ENCODE measurements at regions not wholly inside any gene's neighbourhood (a gene's known extent, or its start where the extent isn't known, plus 50 kb on each side); places are given as distances from the start of the nearest gene placed in this dataset.
"Not testable (repeated sequence)": the region's sequence is repeated elsewhere in the genome, so short reads cannot be mapped to it uniquely, and the experiment has no call there.

DNA sequence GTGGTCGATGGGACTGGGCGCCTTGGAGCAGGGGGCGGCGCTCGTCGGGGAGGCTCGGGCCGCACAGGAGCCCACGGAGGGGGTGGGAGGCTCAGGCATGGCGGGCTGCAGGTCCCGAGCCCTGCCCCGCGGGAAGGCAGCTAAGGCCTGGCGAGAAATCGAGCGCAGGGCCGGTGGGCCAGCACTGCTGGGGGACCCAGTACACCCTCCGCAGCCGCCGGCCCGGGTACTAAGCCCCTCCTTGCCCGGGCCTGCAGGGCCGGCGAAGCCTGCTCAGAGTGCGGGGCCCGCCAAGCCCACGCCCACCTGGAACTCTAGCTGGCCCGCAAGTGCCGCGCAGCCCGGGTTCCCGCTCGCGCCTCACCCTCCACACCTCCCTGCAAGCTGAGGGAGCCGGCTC lies 129.2 kb downstream of the BUB3 start:
- not testable (repeated sequence) for TF ChIP-seq CTCF, POLR2A, POLR2AphosphoS5 (IDR thresholded peaks at IDR 0.05)

Measured in sigmoid colon (tissue), 4 donors.